ENCODE measurements at regions not wholly inside any gene's neighbourhood (a gene's known extent, or its start where the extent isn't known, plus 50 kb on each side); places are given as distances from the start of the nearest gene placed in this dataset.

DNA sequence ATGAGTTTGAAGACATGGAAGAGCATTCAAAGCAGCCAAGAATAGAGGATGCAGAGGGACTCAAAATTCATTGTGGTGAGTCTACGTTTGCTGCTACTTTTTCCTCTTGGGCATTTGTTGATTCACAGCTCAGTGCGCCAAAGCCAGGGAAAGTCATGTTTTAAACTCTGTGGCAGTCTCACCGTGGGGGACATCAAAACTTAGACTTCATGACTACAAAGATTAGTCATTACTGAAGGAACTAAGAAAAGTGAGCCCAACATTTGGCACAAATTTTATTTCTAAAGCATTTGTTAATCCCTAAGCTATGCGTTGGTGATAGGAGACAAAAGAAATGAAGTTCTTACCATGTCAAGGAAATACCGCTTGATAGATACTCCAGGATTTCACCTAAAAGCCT, 73.7 kb upstream of the MTAP start:
- TF ChIP-seq, protein P1, sequence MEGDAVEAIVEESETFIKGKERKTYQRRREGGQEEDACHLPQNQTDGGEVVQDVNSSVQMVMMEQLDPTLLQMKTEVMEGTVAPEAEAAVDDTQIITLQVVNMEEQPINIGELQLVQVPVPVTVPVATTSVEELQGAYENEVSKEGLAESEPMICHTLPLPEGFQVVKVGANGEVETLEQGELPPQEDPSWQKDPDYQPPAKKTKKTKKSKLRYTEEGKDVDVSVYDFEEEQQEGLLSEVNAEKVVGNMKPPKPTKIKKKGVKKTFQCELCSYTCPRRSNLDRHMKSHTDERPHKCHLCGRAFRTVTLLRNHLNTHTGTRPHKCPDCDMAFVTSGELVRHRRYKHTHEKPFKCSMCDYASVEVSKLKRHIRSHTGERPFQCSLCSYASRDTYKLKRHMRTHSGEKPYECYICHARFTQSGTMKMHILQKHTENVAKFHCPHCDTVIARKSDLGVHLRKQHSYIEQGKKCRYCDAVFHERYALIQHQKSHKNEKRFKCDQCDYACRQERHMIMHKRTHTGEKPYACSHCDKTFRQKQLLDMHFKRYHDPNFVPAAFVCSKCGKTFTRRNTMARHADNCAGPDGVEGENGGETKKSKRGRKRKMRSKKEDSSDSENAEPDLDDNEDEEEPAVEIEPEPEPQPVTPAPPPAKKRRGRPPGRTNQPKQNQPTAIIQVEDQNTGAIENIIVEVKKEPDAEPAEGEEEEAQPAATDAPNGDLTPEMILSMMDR (IDR thresholded peaks at IDR 0.05; ENCODE audit: low read length) = no peak
- TF ChIP-seq EZH2phosphoT487 (IDR thresholded peaks at IDR 0.05; ENCODE audit: low read length) (no peak), EZH2 (optimal IDR thresholded peaks at IDR 0.05; ENCODE audit: low read depth, low read length) (no peak)

Measured in MM.1S (cell line).